MM.1S (cell line): ENCODE measurements at regions not wholly inside any gene's neighbourhood (a gene's known extent, or its start where the extent isn't known, plus 50 kb on each side); places are given as distances from the start of the nearest gene placed in this dataset.

ENCODE experiments used
- CTCF ChIP-seq: fragments of 300-600 bp; sonication (generic); IDR thresholded peaks from 2 replicates; pipeline ENCODE4 v1.5.1; 2016; ENCODE audit warnings: antibody characterized with exemption, low read length, mixed read lengths
- EZH2 ChIP-seq: fragments of 300-600 bp; sonication (generic); optimal IDR thresholded peaks from 2 replicates; pipeline ENCODE3; 2017; ENCODE audit warnings: low read depth, mild to moderate bottlenecking, antibody characterized with exemption, low read length, mixed read lengths
- EZH2phosphoT487 ChIP-seq: fragments of 300-600 bp; sonication (generic); IDR thresholded peaks from 2 replicates; pipeline ENCODE4 v1.6.1; 2018; ENCODE audit warnings: antibody characterized with exemption, low read length

- TF ChIP-seq EZH2 (no peak), CTCF (no peak), EZH2phosphoT487 (no peak)
Measured at GRCh38 chr1:95660736-95661135, 426.7 kb downstream of the RWDD3 start.
